Adrenal gland (tissue), 9 donors: ENCODE measurements at regions not wholly inside any gene's neighbourhood (a gene's known extent, or its start where the extent isn't known, plus 50 kb on each side); places are given as distances from the start of the nearest gene placed in this dataset.

Experiments used
- DNase-seq, 7 donors: peaks; one replicate each; pipeline ENCODE4 v3.0.0-alpha.2; 2019 to 2020
- H3K27ac ChIP-seq, 5 donors: fragments of 200-600 bp; sonication (generic) in 4 of 5; 1 replicate in 3 of 5; 2 replicates in 2 of 5; pipeline versions ENCODE4 v1.5.1 to v1.8.0; 2016 to 2020; ENCODE audit warnings: mild to moderate bottlenecking in 1 of 5
- H3K27me3 ChIP-seq: fragments of 200-600 bp; 2 replicates; pipeline ENCODE4 v1.8.0; 2021
- H3K36me3 ChIP-seq, 2 donors: fragments of 200-600 bp; replicated peaks in 1 of 2; 1 replicate in 1 of 2; 2 replicates in 1 of 2; pipeline versions ENCODE4 v1.5.1 to v1.8.0; 2018 to 2022
- H3K4me1 ChIP-seq, 2 donors: fragments of 200-600 bp; replicated peaks in 1 of 2; 1 replicate in 1 of 2; 2 replicates in 1 of 2; pipeline versions ENCODE4 v1.5.1 to v1.8.0; 2018 to 2021
- H3K4me3 ChIP-seq, 4 donors: fragments of 200-600 bp; sonication (generic) in 3 of 4; one replicate each; pipeline ENCODE4 v1.5.1; 2016 to 2018
- H3K9me3 ChIP-seq, 3 donors: fragments of 200-600 bp; sonication (generic) in 1 of 3; replicated peaks in 1 of 3; 1 replicate in 2 of 3; 2 replicates in 1 of 3; pipeline versions ENCODE4 v1.5.1 to v1.8.0; 2016 to 2021
- POLR2A ChIP-seq, 2 donors: fragments of 450-650 bp; IDR thresholded peaks; one replicate each; pipeline ENCODE4 v1.6.1; 2017; ENCODE audit warnings: antibody characterized with exemption in 2 of 2, mild to moderate bottlenecking in 2 of 2, moderate library complexity in 1 of 2
- WGBS, 4 donors: extraction: QIAGEN DNeasy Blood & Tissue Kit in 2 of 4; methylation state at CpG; one replicate each; pipeline versions ENCODE4 v1.1.5 to v1.1.7; 2013 to 2017; 5-methylcytosine and 5-hydroxymethylcytosine counted together
- intact Hi-C, 2 donors: fragments of 100-400 bp; cut with DNase I; formaldehyde crosslinking; loops; one replicate each; pipeline versions ENCODE4 v1.14.1 to v1.15.0; 2022 to 2023
- TF ChIP-seq, protein P1 (sequence below), 6 experiments: fragments of 450-650 bp in 4 of 6; fragments of 200-600 bp in 2 of 6; sonication (generic) in 1 of 6; IDR thresholded peaks; 1 replicate in 5 of 6; 2 replicates in 1 of 6; pipeline versions ENCODE4 v1.5.1 to v1.8.0; 2016 to 2021; ENCODE audit warnings: antibody characterized with exemption in 6 of 6, mild to moderate bottlenecking in 2 of 6, moderate library complexity in 1 of 6
- donor health status: healthy with polysubstance abuse.
- donor health status: Bipolar disorder and iron deficiency.
- donor health status: DM: yes; HTN: yes; CAD: no.
- donor health status: DM: no; HTN: no; CAD: no.
- donor health status: DM: no; HTN: no; CAD: no.

- TF ChIP-seq, protein P1, sequence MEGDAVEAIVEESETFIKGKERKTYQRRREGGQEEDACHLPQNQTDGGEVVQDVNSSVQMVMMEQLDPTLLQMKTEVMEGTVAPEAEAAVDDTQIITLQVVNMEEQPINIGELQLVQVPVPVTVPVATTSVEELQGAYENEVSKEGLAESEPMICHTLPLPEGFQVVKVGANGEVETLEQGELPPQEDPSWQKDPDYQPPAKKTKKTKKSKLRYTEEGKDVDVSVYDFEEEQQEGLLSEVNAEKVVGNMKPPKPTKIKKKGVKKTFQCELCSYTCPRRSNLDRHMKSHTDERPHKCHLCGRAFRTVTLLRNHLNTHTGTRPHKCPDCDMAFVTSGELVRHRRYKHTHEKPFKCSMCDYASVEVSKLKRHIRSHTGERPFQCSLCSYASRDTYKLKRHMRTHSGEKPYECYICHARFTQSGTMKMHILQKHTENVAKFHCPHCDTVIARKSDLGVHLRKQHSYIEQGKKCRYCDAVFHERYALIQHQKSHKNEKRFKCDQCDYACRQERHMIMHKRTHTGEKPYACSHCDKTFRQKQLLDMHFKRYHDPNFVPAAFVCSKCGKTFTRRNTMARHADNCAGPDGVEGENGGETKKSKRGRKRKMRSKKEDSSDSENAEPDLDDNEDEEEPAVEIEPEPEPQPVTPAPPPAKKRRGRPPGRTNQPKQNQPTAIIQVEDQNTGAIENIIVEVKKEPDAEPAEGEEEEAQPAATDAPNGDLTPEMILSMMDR (IDR thresholded peaks at IDR 0.05), result no peak
- TF ChIP-seq POLR2A (IDR thresholded peaks at IDR 0.05), result no peak
- Histone ChIP-seq H3K9me3 (no peaks in the 10 kb centered on the region), H3K4me3 (no peak overlapping the region), H3K4me1 (no peaks in the 10 kb centered on the region), H3K27ac (no peak overlapping the region), H3K27me3 (no peaks in the 10 kb centered on the region), H3K36me3 (no peaks in the 10 kb centered on the region)
- intact Hi-C loops, result loop anchor here (5.0 to 10.0 kb wide), 3 partner anchors 89 to 319 kb away; partner anchors contain the start of gene LANCL2 (in 1 of the 2)
- 67 to 75% (median 71%) methylated on average over 9 of the region's 9 CpGs for WGBS, 4 donors
- DNase-seq, result no peak
Observed at GRCh38 chr7:55275291-55276200, 89.6 kb upstream of the LANCL2 start.

DNA sequence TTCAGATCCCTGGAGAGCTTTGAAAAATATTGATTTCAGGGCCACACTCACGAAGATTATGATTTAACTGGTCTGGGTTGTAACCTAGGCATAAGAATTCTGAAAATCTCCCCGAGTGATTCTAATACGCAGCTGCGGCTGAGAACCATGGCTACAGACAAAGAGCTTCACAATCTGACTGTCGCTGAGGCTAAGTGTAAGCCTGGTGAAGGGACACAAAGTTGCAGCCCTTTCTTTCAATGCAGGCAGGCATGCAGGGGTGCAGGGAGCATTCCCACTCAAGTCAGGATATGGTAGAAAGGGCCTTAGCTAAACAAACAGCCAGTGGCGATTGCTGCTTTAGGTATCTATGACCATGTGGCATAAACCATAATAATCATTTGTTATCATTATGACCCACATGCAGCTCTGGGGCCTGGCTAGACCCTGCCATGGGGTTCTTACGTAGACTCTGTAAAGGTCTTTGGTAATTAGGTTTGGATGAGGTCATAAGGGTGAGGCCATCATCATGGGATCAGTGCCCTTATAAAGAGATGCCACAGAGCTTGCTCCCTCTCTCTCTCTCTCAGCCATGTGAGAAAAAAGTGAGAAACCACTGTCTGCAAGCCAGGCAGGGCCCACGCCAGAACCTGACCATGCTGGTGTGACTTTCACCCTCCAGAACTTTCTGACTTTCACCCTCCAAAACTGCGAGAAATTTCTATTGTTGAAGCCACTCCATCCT lies 88.4 kb upstream of the LANCL2 start:
- Histone ChIP-seq H3K4me1 (no peaks in the 10 kb centered on the region), H3K9me3 (no peaks in the 10 kb centered on the region), H3K4me3 (no peak overlapping the region), H3K27ac (no peak overlapping the region), H3K36me3 (no peaks in the 10 kb centered on the region), H3K27me3 (no peaks in the 10 kb centered on the region)
- TF ChIP-seq, protein P1 (IDR thresholded peaks at IDR 0.05), result no peak
- no peak for TF ChIP-seq POLR2A (IDR thresholded peaks at IDR 0.05)
- WGBS, 4 donors, result 67 to 84% (median 80%) methylated on average over 9 of the region's 9 CpGs
- no peak for DNase-seq
- intact Hi-C loops, result loop anchor here (5.0 to 10.0 kb wide), 3 partner anchors 88 to 318 kb away; partner anchors contain the start of gene LANCL2 (in 1 of the 2)

DNA sequence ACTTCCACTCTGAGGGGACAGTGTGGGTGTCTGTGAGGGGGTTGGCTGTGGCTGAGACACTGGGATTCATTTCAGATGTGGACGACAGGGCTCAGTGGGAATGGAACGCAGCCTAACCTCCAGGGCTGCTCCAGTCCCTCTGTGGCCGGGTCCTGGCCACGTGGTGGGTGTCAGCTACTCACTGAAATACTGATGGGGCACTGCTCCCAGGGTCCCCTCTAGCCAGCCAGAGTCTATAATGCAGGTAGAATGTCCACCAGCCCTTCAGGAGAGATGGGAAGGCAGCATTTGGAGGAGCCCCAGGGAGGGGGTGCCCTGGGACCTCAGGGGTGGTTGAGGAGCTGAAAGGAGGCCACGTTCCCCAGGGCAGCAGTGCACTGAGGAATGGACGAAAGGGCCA lies 87.2 kb upstream of the LANCL2 start:
- TF ChIP-seq, protein P1 (IDR thresholded peaks at IDR 0.05), result no peak
- TF ChIP-seq POLR2A (IDR thresholded peaks at IDR 0.05), result no peak
- Histone ChIP-seq H3K36me3 (no peaks in the 10 kb centered on the region), H3K4me3 (no peak overlapping the region), H3K9me3 (no peaks in the 10 kb centered on the region), H3K4me1 (no peaks in the 10 kb centered on the region), H3K27ac (no peak overlapping the region), H3K27me3 (no peaks in the 10 kb centered on the region)
- WGBS, 4 donors, result 55 to 68% (median 58%) methylated on average over 4 to 6 of the region's 6 CpGs
- DNase-seq, result no peak
- intact Hi-C loops, result loop anchor here (2.0 to 10.0 kb wide), 4 partner anchors 87 to 317 kb away; partner anchors contain the start of gene LANCL2 (in 1 of the 2)

GRCh38 chr7:55278321-55278720 lies 86.8 kb upstream of the LANCL2 start:
- no peak overlapping the region for H3K4me3 ChIP-seq
- H3K27ac ChIP-seq, result no peak overlapping the region
- no peak for TF ChIP-seq POLR2A (IDR thresholded peaks at IDR 0.05)
- TF ChIP-seq, protein P1 (IDR thresholded peaks at IDR 0.05), result no peak
- intact Hi-C loops, result loop anchor here (2.0 to 10.0 kb wide), 4 partner anchors 86 to 316 kb away; partner anchors contain the start of gene LANCL2 (in 1 of the 2)
- no peaks in the 10 kb centered on the region for H3K36me3 ChIP-seq
- no peak for DNase-seq
- no peaks in the 10 kb centered on the region for H3K27me3 ChIP-seq
- H3K4me1 ChIP-seq, result no peaks in the 10 kb centered on the region
- H3K9me3 ChIP-seq, result no peaks in the 10 kb centered on the region
- WGBS, 4 donors, result 62 to 80% (median 74%) methylated on average over 9 of the region's 9 CpGs
